ENCODE measurements at regions not wholly inside any gene's neighbourhood (a gene's known extent, or its start where the extent isn't known, plus 50 kb on each side); places are given as distances from the start of the nearest gene placed in this dataset.

GRCh38 chr9:97781902-97782301 is 71.1 kb upstream of the FOXE1 start:
- DNase-seq (no peak), ATAC-seq (no peak)
- no peak overlapping the region for H3K27ac ChIP-seq (ENCODE audit: low read length)
- H3K36me3 Mint-ChIP-seq: no peaks in the 10 kb centered on the region
- H3K4me3 Mint-ChIP-seq: no peak overlapping the region
- no peaks in the 10 kb centered on the region for H3K4me1 ChIP-seq (ENCODE audit: control insufficient read depth, insufficient read depth, low read length)
- WGBS (ENCODE audit: insufficient coverage): 38% methylated on average over 1 of the region's 1 CpG
- H3K4me1 Mint-ChIP-seq: no peaks in the 10 kb centered on the region
- H3K27me3 Mint-ChIP-seq (ENCODE audit: low read depth in 2 of 2): peaks cover 14 to 29% of the 10 kb centered on the region in 2 donors
- H3K9me3 ChIP-seq (ENCODE audit: control insufficient read depth, insufficient read depth, low read length): peaks cover 3% of the 10 kb centered on the region
- H3K9me3 Mint-ChIP-seq: peaks cover 0 to 2% of the 10 kb centered on the region in 2 donors
- H3K27ac Mint-ChIP-seq: no peak overlapping the region
- no peak for TF ChIP-seq CTCF (IDR thresholded peaks at IDR 0.05)
- H3K4me3 ChIP-seq (ENCODE audit: low read length): no peak overlapping the region
- H3K36me3 ChIP-seq (ENCODE audit: control insufficient read depth, insufficient read depth, low read length): no peaks in the 10 kb centered on the region
- intact Hi-C loops (cut with micrococcal nuclease): no loop called here
- no peaks in the 10 kb centered on the region for H3K27me3 ChIP-seq (ENCODE audit: control insufficient read depth, insufficient read depth, low read length)

GRCh38 chr9:97786341-97786740 is 66.7 kb upstream of the FOXE1 start:
- no peaks in the 10 kb centered on the region for H3K4me1 Mint-ChIP-seq
- H3K4me3 ChIP-seq (ENCODE audit: low read length): no peak overlapping the region
- peaks cover 12 to 31% of the 10 kb centered on the region in 2 donors for H3K27me3 Mint-ChIP-seq (ENCODE audit: low read depth in 2 of 2)

GRCh38 chr9:97787551-97787950 is 65.5 kb upstream of the FOXE1 start:
- H3K27ac Mint-ChIP-seq: no peak overlapping the region

More at GRCh38 chr9:97786341-97786740, 66.7 kb upstream of the FOXE1 start:
- Mint-ChIP-seq H3K9me3 (no peaks in the 10 kb centered on the region), H3K27ac (no peak overlapping the region), H3K36me3 (no peaks in the 10 kb centered on the region), H3K4me3 (no peak overlapping the region)
- H3K9me3 ChIP-seq (ENCODE audit: control insufficient read depth, insufficient read depth, low read length): no peaks in the 10 kb centered on the region
- no peak for TF ChIP-seq CTCF (IDR thresholded peaks at IDR 0.05)
- no peaks in the 10 kb centered on the region for H3K36me3 ChIP-seq (ENCODE audit: control insufficient read depth, insufficient read depth, low read length)
- no peaks in the 10 kb centered on the region for H3K4me1 ChIP-seq (ENCODE audit: control insufficient read depth, insufficient read depth, low read length)
- no peak for DNase-seq
- intact Hi-C loops (cut with micrococcal nuclease): no loop called here
- WGBS (ENCODE audit: insufficient coverage): 78% methylated on average over 5 of the region's 5 CpGs
- ATAC-seq: no peak
- no peaks in the 10 kb centered on the region for H3K27me3 ChIP-seq (ENCODE audit: control insufficient read depth, insufficient read depth, low read length)
- H3K27ac ChIP-seq (ENCODE audit: low read length): no peak overlapping the region

More at GRCh38 chr9:97787551-97787950, 65.5 kb upstream of the FOXE1 start:
- no peaks in the 10 kb centered on the region for H3K4me1 Mint-ChIP-seq
- H3K36me3 ChIP-seq (ENCODE audit: control insufficient read depth, insufficient read depth, low read length): no peaks in the 10 kb centered on the region
- no peaks in the 10 kb centered on the region for H3K9me3 Mint-ChIP-seq
- no peak overlapping the region for H3K27ac ChIP-seq (ENCODE audit: low read length)
- DNase-seq (no peak), ATAC-seq (no peak)
- no peaks in the 10 kb centered on the region for H3K36me3 Mint-ChIP-seq
- 100% methylated on average over 1 of the region's 1 CpG for WGBS (ENCODE audit: insufficient coverage)
- no peak overlapping the region for H3K4me3 ChIP-seq (ENCODE audit: low read length)
- H3K9me3 ChIP-seq (ENCODE audit: control insufficient read depth, insufficient read depth, low read length): no peaks in the 10 kb centered on the region
- peaks cover 9 to 19% of the 10 kb centered on the region in 2 donors for H3K27me3 Mint-ChIP-seq (ENCODE audit: low read depth in 2 of 2)
- intact Hi-C loops (cut with micrococcal nuclease): no loop called here
- H3K4me3 Mint-ChIP-seq: no peak overlapping the region
- H3K27me3 ChIP-seq (ENCODE audit: control insufficient read depth, insufficient read depth, low read length): no peaks in the 10 kb centered on the region
- H3K4me1 ChIP-seq (ENCODE audit: control insufficient read depth, insufficient read depth, low read length): no peaks in the 10 kb centered on the region
- TF ChIP-seq CTCF (IDR thresholded peaks at IDR 0.05): no peak

Measured in natural killer cell (primary cell).